ENCODE measurements at regions not wholly inside any gene's neighbourhood (a gene's known extent, or its start where the extent isn't known, plus 50 kb on each side); places are given as distances from the start of the nearest gene placed in this dataset.

GRCh38 chr13:26923824-26924605 is 163.4 kb upstream of the GPR12 start:
- H3K9me3 Mint-ChIP-seq (ENCODE audit: low read depth, unreplicated experiment), result no peaks in the 10 kb centered on the region
- H3K27me3 Mint-ChIP-seq (ENCODE audit: unreplicated experiment), result peaks cover 82% of the 10 kb centered on the region
- no peak for TF ChIP-seq CTCF (IDR thresholded peaks at IDR 0.05; ENCODE audit: unreplicated experiment)
- no TSS peak for BruUV-seq (replicated peaks)
- H3K36me3 Mint-ChIP-seq (ENCODE audit: insufficient read depth, unreplicated experiment), result no peaks in the 10 kb centered on the region
- CTCF ChIA-PET, result interaction anchor here (0.7 kb wide), 1 partner anchor 667 kb away, joined by 6 read pairs; no protein-coding TSS in a partner anchor
- H3K4me3 Mint-ChIP-seq (ENCODE audit: low read depth, unreplicated experiment), result no peak overlapping the region
- peaks cover 10% of the 10 kb centered on the region for H3K4me1 Mint-ChIP-seq (ENCODE audit: low read depth, unreplicated experiment)
- intact Hi-C loops (cut with micrococcal nuclease; ENCODE audit: unreplicated experiment), result no loop called here
- no peak overlapping the region for H3K27ac Mint-ChIP-seq (ENCODE audit: unreplicated experiment)
- DNase-seq, result no peak

- Mint-ChIP-seq H3K4me3 (ENCODE audit: low read depth, unreplicated experiment) (no peak overlapping the region), H3K27me3 (ENCODE audit: unreplicated experiment) (peaks cover 75% of the 10 kb centered on the region), H3K27ac (ENCODE audit: unreplicated experiment) (no peak overlapping the region), H3K36me3 (ENCODE audit: insufficient read depth, unreplicated experiment) (no peaks in the 10 kb centered on the region), H3K9me3 (ENCODE audit: low read depth, unreplicated experiment) (no peaks in the 10 kb centered on the region), H3K4me1 (ENCODE audit: low read depth, unreplicated experiment) (peaks cover 10% of the 10 kb centered on the region)
- no TSS peak for BruUV-seq (replicated peaks)
- no peak for DNase-seq
- TF ChIP-seq CTCF (IDR thresholded peaks at IDR 0.05; ENCODE audit: unreplicated experiment), result no peak
- intact Hi-C loops (cut with micrococcal nuclease; ENCODE audit: unreplicated experiment), result no loop called here
- CTCF ChIA-PET, result no interaction called here
Observed at GRCh38 chr13:26921918-26922317, 161.3 kb upstream of the GPR12 start.

- no peak overlapping the region for H3K27ac Mint-ChIP-seq (ENCODE audit: unreplicated experiment)
- intact Hi-C loops (cut with micrococcal nuclease; ENCODE audit: unreplicated experiment), result no loop called here
- no TSS peak for BruUV-seq (replicated peaks)
- peaks cover 10% of the 10 kb centered on the region for H3K4me1 Mint-ChIP-seq (ENCODE audit: low read depth, unreplicated experiment)
- H3K9me3 Mint-ChIP-seq (ENCODE audit: low read depth, unreplicated experiment), result no peaks in the 10 kb centered on the region
- no peak for TF ChIP-seq CTCF (IDR thresholded peaks at IDR 0.05; ENCODE audit: unreplicated experiment)
- DNase-seq, result no peak
- H3K36me3 Mint-ChIP-seq (ENCODE audit: insufficient read depth, unreplicated experiment), result no peaks in the 10 kb centered on the region
- peaks cover 66% of the 10 kb centered on the region for H3K27me3 Mint-ChIP-seq (ENCODE audit: unreplicated experiment)
- CTCF ChIA-PET, result no interaction called here
- H3K4me3 Mint-ChIP-seq (ENCODE audit: low read depth, unreplicated experiment), result no peak overlapping the region
Observed at GRCh38 chr13:26920614-26921355, 160.2 kb upstream of the GPR12 start.

GRCh38 chr13:26919732-26920131 is 159.1 kb upstream of the GPR12 start:
- intact Hi-C loops (cut with micrococcal nuclease; ENCODE audit: unreplicated experiment), result no loop called here
- peaks cover 56% of the 10 kb centered on the region for H3K27me3 Mint-ChIP-seq (ENCODE audit: unreplicated experiment)
- no TSS peak for BruUV-seq (replicated peaks)

More at GRCh38 chr13:26919732-26920131, 159.1 kb upstream of the GPR12 start:
- Mint-ChIP-seq H3K27ac (ENCODE audit: unreplicated experiment) (no peak overlapping the region), H3K4me1 (ENCODE audit: low read depth, unreplicated experiment) (peaks cover 10% of the 10 kb centered on the region), H3K36me3 (ENCODE audit: insufficient read depth, unreplicated experiment) (no peaks in the 10 kb centered on the region), H3K9me3 (ENCODE audit: low read depth, unreplicated experiment) (no peaks in the 10 kb centered on the region), H3K4me3 (ENCODE audit: low read depth, unreplicated experiment) (no peak overlapping the region)
- no peak for DNase-seq
- CTCF ChIA-PET, result no interaction called here
- no peak for TF ChIP-seq CTCF (IDR thresholded peaks at IDR 0.05; ENCODE audit: unreplicated experiment)

All from Calu3 (cell line).